Mucosa of descending colon (tissue), 3 donors: ENCODE measurements at regions not wholly inside any gene's neighbourhood (a gene's known extent, or its start where the extent isn't known, plus 50 kb on each side); places are given as distances from the start of the nearest gene placed in this dataset.
A peak's percentile ranks its signal among the peaks of the same experiment; 100 is the strongest.

Experiments
- ATAC-seq: fragments of 200-7000 bp; cut with Tn5 transposase; one replicate; pipeline ENCODE4 v1.9.1; 2020; ENCODE audit warnings: mild to moderate bottlenecking, moderate library complexity
- DNase-seq, 3 donors: peaks; one replicate each; pipeline ENCODE4 v3.0.0-alpha.2; 2020
- H3K36me3 ChIP-seq: fragments of 200-600 bp; one replicate; pipeline ENCODE4 v1.8.0; 2021; ENCODE audit warnings: low read depth, mild to moderate bottlenecking
- H3K4me1 ChIP-seq: fragments of 200-600 bp; one replicate; pipeline ENCODE4 v1.8.0; 2021; ENCODE audit warnings: low read depth, mild to moderate bottlenecking
- H3K4me3 ChIP-seq: fragments of 200-600 bp; one replicate; pipeline ENCODE4 v1.8.0; 2021; ENCODE audit warnings: mild to moderate bottlenecking
- H3K9me3 ChIP-seq: fragments of 200-600 bp; one replicate; pipeline ENCODE4 v1.8.0; 2021; ENCODE audit warnings: mild to moderate bottlenecking
- CTCF ChIP-seq: fragments of 200-600 bp; IDR thresholded peaks from one replicate; pipeline ENCODE4 v1.8.0; 2022; ENCODE audit warnings: antibody characterized with exemption, mild to moderate bottlenecking
- intact Hi-C, 2 donors: fragments of 100-400 bp; cut with DNase I in 1 of 2; cut with micrococcal nuclease in 1 of 2; formaldehyde crosslinking; loops; one replicate each; pipeline versions ENCODE4 v1.11.0 to v1.11.1; 2022; cut with DNase I, micrococcal nuclease
- donor health status: DM: no; HTN: no; CAD: no; lungs with moderate emphysema.
- donor health status: DM: no; HTN: no; CAD: no.
- donor health status: DM: no; HTN: yes; CAD: no.

GRCh38 chr14:65339866-65340265 is 72.7 kb upstream of the FUT8 start:
- DNase-seq (no peak), ATAC-seq (no peak)
- Histone ChIP-seq H3K9me3 (no peaks in the 10 kb centered on the region), H3K4me3 (no peak overlapping the region), H3K36me3 (no peaks in the 10 kb centered on the region), H3K4me1 (peaks cover 21% of the 10 kb centered on the region)
- TF ChIP-seq CTCF = no peak
- intact Hi-C loops = no loop called here

- intact Hi-C loops = no loop called here
- DNase-seq = no peak
Observed at GRCh38 chr14:65344011-65344410, 68.5 kb upstream of the FUT8 start.

GRCh38 chr14:65345266-65345665 is 67.3 kb upstream of the FUT8 start:
- intact Hi-C loops = no loop called here
- no peaks in the 10 kb centered on the region for H3K9me3 ChIP-seq
- TF ChIP-seq CTCF = no peak
- H3K4me3 ChIP-seq = no peak overlapping the region
- no peak for DNase-seq
- no peaks in the 10 kb centered on the region for H3K4me1 ChIP-seq
- ATAC-seq = no peak
- H3K36me3 ChIP-seq = no peaks in the 10 kb centered on the region

More at GRCh38 chr14:65344011-65344410, 68.5 kb upstream of the FUT8 start:
- H3K36me3 ChIP-seq = no peaks in the 10 kb centered on the region
- TF ChIP-seq CTCF = no peak
- ATAC-seq = no peak
- H3K4me3 ChIP-seq = no peak overlapping the region
- no peaks in the 10 kb centered on the region for H3K9me3 ChIP-seq
- H3K4me1 ChIP-seq = no peaks in the 10 kb centered on the region

GRCh38 chr14:65346474-65346873 is 66.1 kb upstream of the FUT8 start:
- intact Hi-C loops = no loop called here
- no peak for DNase-seq
- Histone ChIP-seq H3K9me3 (no peaks in the 10 kb centered on the region), H3K4me1 (no peaks in the 10 kb centered on the region), H3K36me3 (no peaks in the 10 kb centered on the region), H3K4me3 (no peak overlapping the region)
- ATAC-seq = no peak
- TF ChIP-seq CTCF = no peak

- Histone ChIP-seq H3K36me3 (no peaks in the 10 kb centered on the region), H3K9me3 (no peaks in the 10 kb centered on the region), H3K4me1 (no peaks in the 10 kb centered on the region), H3K4me3 (no peak overlapping the region)
- intact Hi-C loops = no loop called here
- DNase-seq (no peak), ATAC-seq (peak; percentile 56)
- TF ChIP-seq CTCF = no peak
Observed at GRCh38 chr14:65346895-65347294, 65.6 kb upstream of the FUT8 start.

- DNase-seq (peak in 1 of 3 donors; percentile 50), ATAC-seq (peak; percentile 32)
- no peak overlapping the region for H3K4me3 ChIP-seq
- intact Hi-C loops = no loop called here
- H3K36me3 ChIP-seq = no peaks in the 10 kb centered on the region
- no peaks in the 10 kb centered on the region for H3K9me3 ChIP-seq
- no peaks in the 10 kb centered on the region for H3K4me1 ChIP-seq
- TF ChIP-seq CTCF = no peak
Observed at GRCh38 chr14:65348137-65348536, 64.4 kb upstream of the FUT8 start.
